ENCODE measurements at regions not wholly inside any gene's neighbourhood (a gene's known extent, or its start where the extent isn't known, plus 50 kb on each side); places are given as distances from the start of the nearest gene placed in this dataset.

GRCh38 chr4:14236359-14236758 is 608.8 kb upstream of the BOD1L1 start:
- no peak for TF ChIP-seq CTCF (IDR thresholded peaks at IDR 0.05)
- peaks cover 4% of the 10 kb centered on the region for H3K27me3 Mint-ChIP-seq (ENCODE audit: low read depth, poor library complexity)
- H3K27ac Mint-ChIP-seq: no peak overlapping the region

GRCh38 chr4:14237911-14238310 is 610.4 kb upstream of the BOD1L1 start:
- TF ChIP-seq CTCF (IDR thresholded peaks at IDR 0.05): no peak
- peaks cover 3% of the 10 kb centered on the region for H3K27me3 Mint-ChIP-seq (ENCODE audit: low read depth, poor library complexity)
- DNase-seq: no peak
- H3K36me3 Mint-ChIP-seq (ENCODE audit: low read depth): no peaks in the 10 kb centered on the region
- H3K27ac Mint-ChIP-seq: no peak overlapping the region
- H3K9me3 Mint-ChIP-seq: peaks cover 7% of the 10 kb centered on the region
- H3K4me3 Mint-ChIP-seq: no peak overlapping the region
- H3K4me1 Mint-ChIP-seq: no peaks in the 10 kb centered on the region

More at GRCh38 chr4:14236359-14236758, 608.8 kb upstream of the BOD1L1 start:
- Mint-ChIP-seq H3K36me3 (ENCODE audit: low read depth) (no peaks in the 10 kb centered on the region), H3K9me3 (peaks cover 7% of the 10 kb centered on the region), H3K4me1 (no peaks in the 10 kb centered on the region), H3K4me3 (no peak overlapping the region)
- no peak for DNase-seq

GRCh38 chr4:14241574-14241973 is 614.0 kb upstream of the BOD1L1 start:
- no peak for TF ChIP-seq CTCF (IDR thresholded peaks at IDR 0.05)
- H3K27ac Mint-ChIP-seq: no peak overlapping the region
- no peaks in the 10 kb centered on the region for H3K36me3 Mint-ChIP-seq (ENCODE audit: low read depth)
- DNase-seq: no peak
- H3K9me3 Mint-ChIP-seq: peaks cover 7% of the 10 kb centered on the region
- H3K4me1 Mint-ChIP-seq: no peaks in the 10 kb centered on the region
- H3K4me3 Mint-ChIP-seq: no peak overlapping the region
- H3K27me3 Mint-ChIP-seq (ENCODE audit: low read depth, poor library complexity): peaks cover 3% of the 10 kb centered on the region

GRCh38 chr4:14247767-14248166 is 620.2 kb upstream of the BOD1L1 start:
- H3K4me1 Mint-ChIP-seq: no peaks in the 10 kb centered on the region
- no peak for TF ChIP-seq CTCF (IDR thresholded peaks at IDR 0.05)
- H3K4me3 Mint-ChIP-seq: no peak overlapping the region
- H3K27me3 Mint-ChIP-seq (ENCODE audit: low read depth, poor library complexity): no peaks in the 10 kb centered on the region
- peaks cover 1% of the 10 kb centered on the region for H3K9me3 Mint-ChIP-seq
- H3K27ac Mint-ChIP-seq: no peak overlapping the region
- no peak for DNase-seq
- no peaks in the 10 kb centered on the region for H3K36me3 Mint-ChIP-seq (ENCODE audit: low read depth)

GRCh38 chr4:14249226-14249625 is 621.7 kb upstream of the BOD1L1 start:
- Mint-ChIP-seq H3K36me3 (ENCODE audit: low read depth) (no peaks in the 10 kb centered on the region), H3K27me3 (ENCODE audit: low read depth, poor library complexity) (no peaks in the 10 kb centered on the region), H3K4me1 (no peaks in the 10 kb centered on the region), H3K9me3 (peaks cover 7% of the 10 kb centered on the region), H3K27ac (no peak overlapping the region), H3K4me3 (no peak overlapping the region)
- no peak for DNase-seq
- TF ChIP-seq CTCF (IDR thresholded peaks at IDR 0.05): no peak

- no peaks in the 10 kb centered on the region for H3K27me3 Mint-ChIP-seq (ENCODE audit: low read depth, poor library complexity)
- TF ChIP-seq CTCF (IDR thresholded peaks at IDR 0.05): peak; percentile 44
Observed at GRCh38 chr4:14254252-14254651, 626.7 kb upstream of the BOD1L1 start.

More at GRCh38 chr4:14254252-14254651, 626.7 kb upstream of the BOD1L1 start:
- no peaks in the 10 kb centered on the region for H3K4me1 Mint-ChIP-seq
- peaks cover 7% of the 10 kb centered on the region for H3K9me3 Mint-ChIP-seq
- DNase-seq: peak; percentile 34
- no peak overlapping the region for H3K27ac Mint-ChIP-seq
- no peak overlapping the region for H3K4me3 Mint-ChIP-seq
- H3K36me3 Mint-ChIP-seq (ENCODE audit: low read depth): no peaks in the 10 kb centered on the region
